GM18499 (cell line): ENCODE measurements at regions not wholly inside any gene's neighbourhood (a gene's known extent, or its start where the extent isn't known, plus 50 kb on each side); places are given as distances from the start of the nearest gene placed in this dataset.

Experiments used
- ATAC-seq: cut with Tn5 transposase; IDR thresholded peaks from one replicate; pipeline ENCODE4 v1.9.1; 2021; ENCODE audit warnings: moderate number of reproducible peaks; ENCODE audit not compliant: insufficient read depth, unreplicated experiment

DNA sequence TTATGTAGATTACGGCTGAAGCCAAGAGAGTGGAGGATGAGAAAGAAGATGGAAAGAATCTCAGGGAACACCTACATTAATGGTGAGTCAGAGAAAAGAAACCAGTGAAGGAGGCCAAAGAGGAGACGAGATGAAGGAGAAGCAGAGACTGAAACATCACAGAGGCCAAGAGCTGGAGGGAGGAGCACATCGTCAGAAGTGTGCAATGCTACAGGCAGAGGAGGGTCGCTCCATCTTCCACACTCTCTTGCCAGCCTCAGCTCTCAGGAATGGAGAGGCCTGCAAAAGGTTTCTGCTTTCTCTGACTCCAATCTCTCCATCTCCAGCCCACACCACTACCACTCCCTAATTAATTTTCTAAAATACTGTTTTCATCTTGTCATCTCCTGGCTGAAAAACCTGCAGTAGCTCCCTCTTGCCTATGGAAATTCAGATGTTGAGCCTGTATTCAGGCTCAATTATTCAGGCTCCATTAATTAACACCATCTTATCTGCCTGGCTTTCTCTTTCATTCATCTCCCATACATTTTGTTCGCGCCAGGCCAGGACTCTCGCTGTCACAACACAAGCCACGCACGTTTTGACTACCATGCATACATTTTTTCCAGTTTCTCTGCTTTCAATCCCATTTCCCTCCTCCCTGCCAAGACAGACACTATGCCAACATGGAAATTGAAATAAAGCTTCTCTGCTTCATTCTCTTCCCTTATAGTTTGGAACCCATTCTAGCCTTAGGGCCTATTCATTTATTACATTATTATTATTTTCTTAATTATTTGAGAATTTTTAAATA, 165.8 kb downstream of the INHBA start:
- ATAC-seq = no peak

DNA sequence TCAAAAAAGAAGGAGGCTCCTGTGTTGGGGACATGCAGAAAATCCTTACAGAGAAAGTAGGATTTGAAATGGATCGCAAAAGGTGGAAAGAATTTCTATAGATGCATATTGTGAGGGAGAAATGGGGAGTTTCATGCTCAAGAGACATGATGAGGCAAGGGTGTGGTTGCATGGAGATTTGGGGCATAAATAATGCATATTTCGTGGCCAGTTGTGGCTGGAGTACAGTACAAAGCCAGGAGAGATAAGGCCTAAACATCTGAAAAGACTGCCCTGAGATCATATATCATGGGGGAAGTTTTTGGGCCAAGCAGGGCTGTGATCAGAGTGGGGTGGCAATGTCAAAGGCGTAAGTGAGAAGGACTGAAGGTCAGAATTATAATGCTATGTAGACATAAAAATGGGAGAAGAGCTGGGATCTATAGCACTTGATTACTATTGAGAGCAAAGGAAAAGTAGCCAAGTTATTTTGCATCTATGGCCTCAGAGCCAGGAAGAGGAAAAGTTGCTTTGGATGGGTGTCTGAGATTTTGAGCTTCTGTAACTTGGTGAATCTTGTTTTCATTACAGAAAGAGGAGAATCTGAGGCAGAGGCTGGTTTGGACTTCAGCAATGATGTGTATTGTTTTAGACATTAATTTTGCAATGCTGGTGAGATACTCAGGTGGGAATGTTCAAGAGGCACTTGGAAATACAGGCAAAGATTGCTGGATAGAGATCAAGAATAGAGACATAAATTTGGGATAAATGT, 166.6 kb downstream of the INHBA start:
- ATAC-seq = no peak

DNA sequence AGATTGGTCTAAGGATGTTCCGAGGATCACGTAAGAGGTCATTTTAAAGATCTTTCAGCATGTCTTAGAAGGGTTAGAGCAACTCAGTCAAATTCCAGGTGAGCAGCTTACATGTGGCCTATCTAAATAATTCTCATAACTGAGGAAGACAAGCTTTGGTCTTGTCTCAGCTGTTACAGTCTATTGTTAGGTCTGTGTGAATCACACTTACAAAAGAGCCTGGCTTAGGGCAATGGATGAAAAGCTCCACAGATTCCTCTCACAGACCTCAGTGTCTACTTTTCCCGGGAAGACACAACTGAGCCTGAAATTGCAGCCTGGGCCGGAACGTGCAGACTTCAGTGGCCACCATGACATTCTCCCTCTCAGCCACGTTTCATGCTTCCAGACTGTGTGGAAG, 173.1 kb downstream of the INHBA start:
- no peak for ATAC-seq

DNA sequence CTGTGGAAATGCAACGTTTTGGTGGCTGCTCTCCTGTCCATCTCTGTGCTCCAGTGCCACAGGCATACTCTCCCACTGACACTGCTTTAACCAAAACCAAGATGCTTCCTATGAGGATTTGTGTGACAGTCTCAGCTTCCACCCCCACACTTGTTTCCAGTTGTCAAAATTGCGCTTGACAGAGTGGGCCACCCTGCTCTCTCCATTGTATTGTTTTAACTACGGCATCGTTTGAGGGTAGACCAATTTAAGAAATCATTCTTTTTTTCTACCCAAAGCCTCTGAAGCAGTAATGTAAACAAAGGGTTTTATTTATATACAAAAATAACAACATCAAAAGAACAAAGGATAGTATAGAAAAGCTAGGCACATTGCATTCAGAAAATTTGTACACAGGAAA, 178.0 kb downstream of the INHBA start:
- no peak for ATAC-seq

DNA sequence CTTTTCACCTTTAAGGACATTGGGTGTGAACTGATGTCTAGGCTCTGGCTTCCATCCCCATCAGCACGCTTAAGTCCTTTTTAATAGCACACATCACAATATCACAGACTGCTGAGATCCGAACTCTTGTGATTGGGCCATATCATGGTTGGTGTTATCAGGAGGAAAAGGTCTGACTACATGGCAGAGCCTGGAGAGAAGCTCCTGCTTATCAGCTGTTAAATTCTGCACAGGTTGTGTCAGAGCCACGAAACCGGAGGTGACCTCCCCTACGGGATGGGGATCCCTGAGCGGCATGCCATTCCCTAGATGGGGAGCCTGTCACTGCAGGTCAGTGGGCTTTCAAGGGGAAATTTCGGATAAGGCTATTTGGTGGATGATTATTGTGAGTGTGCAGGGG, 182.4 kb downstream of the INHBA start:
- ATAC-seq = no peak

DNA sequence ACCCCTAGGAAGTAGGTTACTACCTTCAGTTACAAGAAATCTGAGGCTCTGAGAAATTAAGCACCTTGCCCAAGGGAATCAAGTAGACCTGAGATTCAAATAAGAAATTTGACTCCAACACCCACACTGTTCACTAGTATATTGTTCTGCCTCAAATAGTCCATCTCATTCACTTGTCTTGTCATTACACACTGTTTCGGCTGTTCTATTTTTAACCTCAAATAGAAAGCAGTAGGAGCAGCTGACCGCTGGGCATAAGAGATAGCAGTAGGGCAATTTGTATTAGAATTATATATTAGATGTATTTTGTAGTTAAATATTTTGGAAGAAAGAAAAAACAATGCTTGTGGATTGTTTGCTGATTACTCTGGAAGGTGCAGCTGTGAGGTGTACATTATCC, 185.1 kb downstream of the INHBA start:
- no peak for ATAC-seq

DNA sequence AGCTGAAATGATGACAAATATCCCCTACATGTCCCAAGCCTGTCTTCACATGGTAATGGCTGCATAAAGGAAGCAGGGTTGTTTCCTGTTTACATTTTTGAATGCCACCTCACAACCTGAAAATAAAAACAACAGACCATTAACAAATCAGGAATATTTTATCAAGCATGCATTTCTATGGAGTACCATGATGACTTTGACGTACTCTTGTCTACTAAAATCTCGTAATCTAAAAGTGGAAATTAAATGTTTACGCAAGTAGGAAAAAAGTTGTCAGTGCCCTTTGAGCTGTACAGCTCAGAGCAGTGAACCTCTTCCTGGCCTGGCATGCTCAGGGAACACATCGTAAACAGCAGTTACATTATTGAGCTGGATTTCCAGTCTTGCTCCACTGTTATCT, 194.1 kb downstream of the INHBA start:
- no peak for ATAC-seq

DNA sequence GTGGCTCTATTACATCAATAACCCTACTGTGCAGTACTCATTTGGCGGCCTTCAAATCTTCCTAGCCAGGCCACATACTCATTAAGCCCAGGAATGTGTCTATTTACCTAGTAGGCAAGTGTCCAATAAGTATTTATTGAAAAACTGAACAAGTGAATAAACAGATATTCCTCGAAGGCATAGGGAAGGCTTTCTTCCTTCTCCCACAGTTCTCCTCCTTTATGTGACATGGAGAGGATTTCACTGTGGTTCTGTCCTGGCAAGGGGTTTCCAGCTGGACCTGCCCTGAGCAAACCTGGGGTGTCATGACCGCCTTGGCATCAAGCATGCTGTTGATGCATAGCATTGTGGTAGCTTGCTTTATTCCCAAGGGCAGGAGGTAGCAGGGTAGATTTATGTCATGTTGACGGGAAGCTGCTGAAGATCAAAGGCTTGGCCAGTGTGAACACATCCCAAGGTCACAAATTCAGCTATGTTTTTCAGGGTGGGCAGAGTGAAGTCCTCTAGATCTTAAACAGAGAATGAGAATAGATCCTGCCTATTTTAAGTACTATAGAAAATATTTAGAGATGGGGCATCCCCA, 195.1 kb downstream of the INHBA start:
- ATAC-seq = no peak

DNA sequence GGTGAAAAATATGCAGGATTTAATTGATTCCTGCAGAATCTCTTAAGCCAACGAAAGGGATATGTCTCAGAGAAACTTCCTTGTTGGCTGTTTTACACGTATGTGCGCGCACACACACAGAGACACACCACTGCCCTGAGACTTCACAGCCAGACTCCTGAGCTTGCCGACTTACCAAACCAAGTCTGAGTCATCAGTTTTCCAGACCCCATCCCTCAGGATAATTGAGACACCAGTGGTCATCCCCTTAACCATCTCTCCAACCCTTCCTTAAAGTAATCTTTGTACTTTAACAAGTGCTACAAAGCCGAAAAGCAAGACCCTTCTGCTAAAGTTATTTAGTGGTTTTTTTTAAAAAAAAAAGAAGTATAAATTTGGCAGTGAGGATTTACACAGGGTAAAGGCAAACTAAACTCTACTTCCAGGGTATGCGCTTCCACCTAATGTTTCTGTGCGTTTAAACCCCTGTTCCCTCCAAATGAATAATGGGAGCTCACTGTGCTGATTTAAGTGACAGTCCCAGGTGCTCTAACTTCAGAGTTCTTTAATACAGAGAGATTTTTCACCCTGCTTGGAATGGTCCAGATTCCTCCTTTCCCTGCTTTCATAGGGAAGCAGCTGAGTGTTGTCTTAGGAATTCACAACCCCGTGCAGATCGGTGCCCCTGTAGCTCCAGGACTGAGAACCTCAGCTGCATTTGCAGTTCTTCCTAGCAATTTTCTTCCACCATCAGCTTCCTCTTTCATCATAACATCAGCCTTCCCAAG, 198.5 kb downstream of the INHBA start:
- ATAC-seq = no peak

DNA sequence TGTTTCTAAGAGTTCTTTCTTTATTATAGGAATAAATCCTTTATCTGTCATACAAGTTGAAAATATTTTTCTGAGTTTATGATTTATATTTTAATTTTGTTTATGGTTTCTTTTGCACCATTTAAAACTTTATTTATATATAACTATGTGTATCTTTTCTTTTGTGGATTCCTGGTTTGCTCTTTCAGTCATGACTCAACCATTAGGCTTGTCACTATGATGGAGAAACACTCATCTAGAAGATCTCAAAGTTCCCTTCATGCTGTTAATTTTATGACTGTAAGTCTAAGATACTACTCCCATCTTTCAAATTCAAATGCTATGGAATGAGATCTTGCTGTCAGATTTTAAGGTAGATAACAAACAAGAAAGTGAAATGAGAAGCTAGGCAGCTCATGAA, 199.5 kb downstream of the INHBA start:
- ATAC-seq = no peak

DNA sequence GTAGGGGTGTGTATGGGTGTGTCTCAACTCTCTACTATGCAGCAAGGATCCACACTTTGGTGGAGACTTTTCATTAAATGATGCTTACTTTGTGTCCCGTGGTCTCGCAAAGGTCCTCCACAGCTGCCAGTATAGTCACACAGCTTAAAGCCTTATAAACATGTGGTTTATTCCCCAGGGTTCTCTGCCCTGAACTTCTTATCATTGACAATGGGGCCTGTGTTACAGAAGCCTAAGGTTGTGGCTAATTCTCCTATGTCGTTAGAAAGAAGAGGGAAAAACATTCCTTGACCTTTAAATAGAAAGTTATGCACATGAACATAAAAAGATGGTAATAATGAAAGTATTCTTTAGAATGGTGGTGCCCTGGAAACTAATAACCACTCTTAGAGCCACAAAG, 201.4 kb downstream of the INHBA start:
- no peak for ATAC-seq

DNA sequence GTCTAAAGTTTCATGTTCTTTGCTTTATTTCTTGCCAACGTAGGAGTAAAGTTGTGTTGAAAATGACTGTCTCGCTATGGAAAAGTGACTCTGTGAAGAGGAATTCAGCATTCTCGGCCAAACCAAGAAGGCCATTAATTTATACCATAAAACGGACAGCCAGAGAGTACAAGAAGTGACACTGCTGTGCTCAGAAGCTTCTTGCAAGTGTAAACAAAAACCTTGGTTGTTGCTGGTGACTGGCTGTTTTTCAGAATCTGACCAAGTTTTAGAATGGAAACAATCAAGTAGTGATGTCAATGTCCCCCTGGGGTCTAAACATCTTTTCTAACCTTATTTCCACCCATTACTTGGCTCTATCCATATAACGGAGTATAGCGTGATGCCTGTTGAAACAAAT, 201.9 kb downstream of the INHBA start:
- no peak for ATAC-seq

DNA sequence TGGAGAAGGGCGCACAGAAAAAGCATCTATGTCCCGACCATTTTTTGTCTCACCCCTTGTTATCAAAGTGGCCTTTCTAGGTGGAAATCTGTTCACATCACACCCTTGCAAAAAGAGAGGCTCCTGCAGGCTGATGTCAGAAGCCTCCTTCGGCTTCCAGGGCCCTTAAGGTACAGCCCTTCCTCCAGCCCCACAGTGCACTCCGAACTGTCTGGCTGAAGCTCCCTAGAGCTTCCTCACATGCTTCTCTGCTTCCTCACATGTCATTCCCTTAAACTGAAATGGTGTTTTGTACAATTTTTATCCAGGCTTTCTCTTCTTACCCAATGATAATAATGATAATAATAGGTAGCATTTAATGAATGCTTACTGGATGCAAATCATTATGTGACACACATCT, 210.3 kb downstream of the INHBA start:
- no peak for ATAC-seq

DNA sequence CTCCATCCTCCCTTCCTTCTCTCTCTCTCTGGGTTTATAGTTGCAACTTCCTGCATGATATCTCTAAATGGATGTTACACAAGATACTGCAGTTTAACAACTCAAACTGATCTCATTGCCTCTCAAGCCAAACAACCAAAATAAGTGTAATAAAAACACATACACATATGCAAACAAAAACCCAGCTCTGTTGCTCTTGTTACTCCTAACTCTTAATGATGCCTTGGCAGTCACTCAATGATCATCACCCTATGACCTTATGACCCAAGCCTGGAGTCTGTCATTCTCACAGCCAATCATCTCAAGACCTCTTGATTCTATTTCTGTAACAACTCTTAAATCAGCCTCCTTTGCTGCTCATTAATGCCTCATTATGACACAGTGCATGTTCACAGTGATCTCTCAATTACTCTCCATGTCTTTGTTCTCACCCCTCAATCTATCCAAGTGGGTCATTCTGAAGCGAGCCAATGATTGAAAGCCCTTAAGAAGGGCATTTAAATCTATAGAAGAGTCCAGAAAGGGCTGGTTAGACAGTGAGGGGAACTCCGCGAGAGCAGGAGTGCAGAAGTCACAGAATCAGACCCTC, 210.9 kb downstream of the INHBA start:
- ATAC-seq = no peak

DNA sequence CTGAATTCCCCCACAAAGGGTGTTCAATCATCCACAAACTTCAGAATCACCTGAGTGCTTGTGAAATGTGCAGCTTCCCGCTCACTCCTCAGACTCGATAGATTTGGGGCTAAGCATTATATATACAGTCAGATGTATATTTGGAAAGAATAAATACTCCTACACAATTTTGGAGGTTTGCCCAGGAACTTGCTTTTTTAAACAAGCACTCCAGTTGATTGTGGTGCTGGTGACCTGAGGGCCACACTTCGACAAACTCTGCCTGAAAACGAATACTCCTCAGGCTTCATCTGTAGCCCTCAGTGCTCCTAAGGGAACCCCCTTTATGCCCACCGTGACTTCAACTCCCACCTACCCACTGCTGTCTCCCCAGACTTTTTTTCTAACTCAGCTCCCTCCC, 211.6 kb downstream of the INHBA start:
- no peak for ATAC-seq

DNA sequence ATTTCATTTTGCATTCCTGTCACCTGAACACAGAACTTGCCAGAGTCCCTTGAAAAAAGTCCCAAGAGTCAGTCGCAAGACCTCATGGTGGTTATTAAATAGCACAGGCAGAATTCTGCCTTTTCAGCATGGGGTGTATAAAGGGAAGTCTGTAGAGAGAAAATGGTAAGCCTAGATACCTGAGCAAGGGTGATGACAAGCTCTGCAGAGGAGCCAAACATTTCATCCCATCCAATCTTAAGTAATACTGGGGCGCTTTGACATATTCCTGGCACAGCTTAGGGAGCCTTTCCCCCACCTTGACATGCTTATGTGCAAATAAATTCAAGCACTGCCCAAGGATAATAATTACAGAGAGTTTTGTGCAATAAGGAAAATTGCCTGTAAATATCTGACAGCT, 213.0 kb downstream of the INHBA start:
- ATAC-seq = no peak

DNA sequence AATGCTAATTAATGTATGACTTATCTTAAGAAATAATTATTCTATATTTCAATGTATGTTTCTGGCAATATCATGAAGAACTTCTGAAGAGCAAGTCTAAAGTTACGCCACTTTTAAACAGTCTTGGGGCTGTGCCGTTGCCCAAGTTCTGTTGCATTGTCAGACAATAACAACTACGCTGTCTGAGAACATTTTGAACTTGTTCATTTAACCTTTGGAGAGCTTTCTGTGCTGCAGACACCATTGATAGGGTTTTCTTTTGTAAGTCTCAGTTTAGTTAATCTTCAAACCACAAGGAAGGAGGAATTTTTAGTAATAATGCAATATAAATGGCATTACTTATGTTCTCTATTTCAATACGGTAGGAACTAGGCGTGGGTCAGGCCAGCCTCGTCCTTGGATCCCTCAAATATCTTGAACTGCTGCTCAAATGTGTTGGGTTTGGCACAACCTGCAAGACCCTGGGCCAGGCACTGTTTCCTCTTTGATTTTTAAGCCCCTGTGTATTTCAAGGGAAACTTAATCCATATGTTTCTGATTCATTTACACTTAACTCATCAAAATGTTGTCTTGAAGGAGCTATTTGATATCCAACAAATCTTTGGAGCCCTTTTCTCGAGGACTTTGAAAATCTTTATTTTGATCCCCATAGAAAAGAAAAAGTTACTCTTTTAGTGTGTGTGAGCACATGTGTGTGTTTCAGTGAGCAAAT, 215.5 kb downstream of the INHBA start:
- ATAC-seq = no peak

DNA sequence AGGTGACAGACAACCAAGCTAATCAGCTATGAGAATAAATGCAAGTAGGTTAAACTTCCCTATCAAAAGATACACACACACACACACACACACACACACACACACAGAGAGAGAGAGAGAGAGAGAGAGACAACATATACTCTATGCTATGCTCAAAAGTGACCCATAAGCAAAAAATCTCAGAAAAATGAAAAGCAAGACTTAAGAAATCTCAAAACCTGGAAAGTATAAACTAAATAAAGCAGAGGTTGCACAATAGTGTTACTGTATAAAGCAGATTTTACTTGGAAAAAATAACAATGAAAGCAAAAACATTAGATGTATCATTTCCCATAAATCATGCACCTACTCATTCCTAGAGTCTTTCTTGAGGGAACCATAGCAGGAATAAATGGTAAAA, 221.5 kb downstream of the INHBA start:
- ATAC-seq = no peak

DNA sequence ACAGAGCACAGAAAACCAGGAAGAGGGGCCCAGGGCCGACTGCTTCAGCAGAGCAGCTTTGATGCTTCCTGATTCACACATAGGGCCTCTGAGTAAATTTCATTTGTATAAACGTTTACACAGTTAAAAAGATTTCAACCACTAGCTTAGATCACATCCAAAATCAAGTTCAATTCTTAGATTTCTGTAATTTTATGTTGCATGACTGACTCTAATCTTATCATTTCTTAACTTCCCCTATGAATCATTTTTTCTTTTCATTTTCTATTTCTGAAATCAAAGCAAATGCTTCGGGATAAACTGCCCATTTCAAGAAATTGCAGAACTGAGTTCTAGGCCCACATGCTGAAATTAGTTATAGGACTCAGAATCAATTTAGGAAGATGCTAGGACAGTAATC, 224.7 kb downstream of the INHBA start:
- no peak for ATAC-seq

DNA sequence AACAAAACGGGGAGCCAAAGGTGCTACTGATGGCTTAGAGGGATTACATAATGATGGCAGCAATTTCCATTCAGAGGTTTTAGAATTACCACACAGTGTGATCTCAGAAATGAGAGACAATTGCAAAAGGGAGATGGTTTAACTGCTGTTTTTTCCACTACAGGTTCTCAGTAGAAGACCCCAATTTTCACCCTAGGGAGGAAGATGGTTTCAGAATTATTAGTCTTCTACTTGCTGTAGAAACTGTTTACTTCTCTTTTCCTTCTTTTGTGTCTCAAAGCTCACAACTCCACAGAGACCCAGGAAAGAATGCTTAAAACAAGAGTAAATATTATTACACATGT, 226.5 kb downstream of the INHBA start:
- no peak for ATAC-seq
